ENCODE measurements at regions not wholly inside any gene's neighbourhood (a gene's known extent, or its start where the extent isn't known, plus 50 kb on each side); places are given as distances from the start of the nearest gene placed in this dataset.

DNA sequence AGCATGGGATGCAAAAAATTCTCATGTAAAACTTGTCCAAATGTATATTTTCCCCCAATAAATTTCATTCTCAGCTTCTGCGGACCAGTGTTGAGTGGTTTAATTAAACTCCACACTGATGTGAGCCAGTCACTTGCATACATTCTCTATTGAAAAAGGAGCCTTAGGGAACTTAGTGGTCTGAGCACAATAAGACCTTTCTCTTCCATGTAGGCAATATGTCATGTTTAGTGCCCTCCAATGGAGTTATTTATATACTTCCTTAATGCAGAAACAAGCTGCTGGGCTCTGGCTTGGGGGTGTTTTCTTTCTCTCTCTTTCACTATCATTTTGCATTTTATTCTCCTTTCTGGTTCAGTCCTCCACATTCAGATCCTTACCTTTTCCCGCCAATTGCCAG lies 196.9 kb downstream of the ANAPC10 start:
- H3K4me1 ChIP-seq (ENCODE audit: control insufficient read depth, insufficient read depth, low read length) = no peaks in the 10 kb centered on the region
- no peak overlapping the region for H3K27ac ChIP-seq (ENCODE audit: insufficient read depth, low read depth, low read length, poor library complexity, severe bottlenecking)
- no peak overlapping the region for H3K4me3 ChIP-seq (ENCODE audit: insufficient read depth, low read depth, low read length)
- H3K27me3 ChIP-seq (ENCODE audit: control insufficient read depth, insufficient read depth, low read length, poor library complexity, severe bottlenecking) = no peaks in the 10 kb centered on the region
- H3K9me3 ChIP-seq (ENCODE audit: control insufficient read depth, low read length) = no peaks in the 10 kb centered on the region
- WGBS, 2 experiments = 90 to 96% methylated on average over 2 of the region's 2 CpGs
- no peaks in the 10 kb centered on the region for H3K36me3 ChIP-seq (ENCODE audit: control insufficient read depth, insufficient read depth, low read length)

DNA sequence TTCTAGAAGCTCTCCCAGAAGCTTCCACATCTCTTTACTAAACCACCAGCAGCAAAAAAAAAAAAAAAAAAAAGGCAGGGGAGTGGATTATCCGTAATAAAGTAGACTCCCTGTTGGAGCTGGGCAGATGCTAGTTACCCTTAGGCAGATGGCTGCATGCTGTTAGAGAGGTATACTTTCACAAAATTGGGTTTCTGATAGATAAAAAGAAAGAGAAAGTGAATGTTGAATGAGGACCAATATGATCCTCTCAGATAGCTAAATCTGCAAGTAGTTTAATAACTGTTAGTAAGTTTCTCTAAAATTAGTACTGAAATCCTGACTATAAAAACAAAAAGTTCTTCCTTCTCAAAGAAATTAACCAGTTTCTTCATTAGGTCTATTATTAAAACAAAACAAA lies 195.4 kb downstream of the ANAPC10 start:
- no peak overlapping the region for H3K4me3 ChIP-seq (ENCODE audit: insufficient read depth, low read depth, low read length)
- H3K36me3 ChIP-seq (ENCODE audit: control insufficient read depth, insufficient read depth, low read length) = no peaks in the 10 kb centered on the region
- no peak overlapping the region for H3K27ac ChIP-seq (ENCODE audit: insufficient read depth, low read depth, low read length, poor library complexity, severe bottlenecking)
- H3K4me1 ChIP-seq (ENCODE audit: control insufficient read depth, insufficient read depth, low read length) = no peaks in the 10 kb centered on the region
- no peaks in the 10 kb centered on the region for H3K27me3 ChIP-seq (ENCODE audit: control insufficient read depth, insufficient read depth, low read length, poor library complexity, severe bottlenecking)
- H3K9me3 ChIP-seq (ENCODE audit: control insufficient read depth, low read length) = no peaks in the 10 kb centered on the region
- whole genome bisulfite sequencing, 2 experiments = 79 to 87% methylated on average over 1 of the region's 1 CpG

DNA sequence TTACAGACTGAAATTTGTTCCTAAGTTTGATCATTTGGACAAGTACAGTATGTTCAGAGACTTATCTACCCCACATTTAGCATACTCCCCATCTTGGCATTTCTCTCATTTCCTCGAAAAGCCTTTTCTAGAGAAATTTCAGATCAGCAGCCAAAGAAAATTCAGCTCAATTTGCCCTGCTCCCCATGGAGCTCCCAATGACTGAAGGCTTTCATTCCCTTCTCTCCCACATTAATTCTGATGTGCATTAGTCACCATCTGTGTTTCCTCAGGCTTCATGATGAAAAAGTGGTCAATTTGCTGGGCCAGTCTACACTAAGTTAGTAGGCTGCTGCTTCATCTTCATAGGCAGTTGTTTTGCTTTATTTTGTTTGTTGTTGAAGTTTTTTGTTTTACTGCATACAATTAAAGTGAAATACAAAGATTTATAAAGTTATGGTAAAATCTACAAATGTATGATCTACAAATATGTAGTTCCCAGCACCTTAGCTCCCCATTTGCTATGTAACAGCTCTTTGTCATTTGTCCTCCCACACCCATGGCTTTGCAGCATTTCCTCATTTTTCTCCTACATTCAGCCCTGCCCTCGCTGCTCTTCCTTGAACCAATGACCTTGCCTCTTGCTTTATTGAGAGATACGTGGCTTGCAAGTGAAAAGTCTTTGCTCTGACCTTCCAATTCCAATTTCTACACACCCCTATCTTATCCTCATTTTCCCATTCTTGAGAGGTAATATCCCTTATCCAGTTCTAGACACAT lies 193.9 kb downstream of the ANAPC10 start:
- H3K4me3 ChIP-seq (ENCODE audit: insufficient read depth, low read depth, low read length) = no peak overlapping the region
- H3K36me3 ChIP-seq (ENCODE audit: control insufficient read depth, insufficient read depth, low read length) = no peaks in the 10 kb centered on the region
- no peak overlapping the region for H3K27ac ChIP-seq (ENCODE audit: insufficient read depth, low read depth, low read length, poor library complexity, severe bottlenecking)
- WGBS, 2 experiments = 89 to 92% methylated on average over 3 of the region's 3 CpGs
- H3K9me3 ChIP-seq (ENCODE audit: control insufficient read depth, low read length) = no peaks in the 10 kb centered on the region
- H3K4me1 ChIP-seq (ENCODE audit: control insufficient read depth, insufficient read depth, low read length) = no peaks in the 10 kb centered on the region
- H3K27me3 ChIP-seq (ENCODE audit: control insufficient read depth, insufficient read depth, low read length, poor library complexity, severe bottlenecking) = no peaks in the 10 kb centered on the region

DNA sequence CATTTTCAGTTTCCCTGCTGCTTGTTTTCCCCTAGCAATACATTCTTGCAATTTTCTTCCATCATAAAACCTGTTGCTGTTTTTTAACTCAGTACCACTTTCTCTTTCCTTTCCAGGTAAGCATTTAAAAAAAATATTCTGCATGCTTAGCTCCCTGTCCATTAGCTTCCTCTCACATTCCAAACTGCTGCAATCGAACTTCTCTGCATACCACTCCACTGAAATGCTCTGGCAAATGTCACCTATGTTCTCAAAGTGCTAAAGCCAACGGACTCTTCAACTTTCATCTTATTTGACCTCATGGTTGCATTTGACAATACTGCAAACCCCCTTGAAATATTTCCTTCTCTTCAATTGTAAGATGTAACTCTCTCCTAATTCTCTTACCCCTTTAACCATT lies 192.7 kb downstream of the ANAPC10 start:
- no peaks in the 10 kb centered on the region for H3K9me3 ChIP-seq (ENCODE audit: control insufficient read depth, low read length)
- 86 to 91% methylated on average over 2 of the region's 2 CpGs for WGBS, 2 experiments

DNA sequence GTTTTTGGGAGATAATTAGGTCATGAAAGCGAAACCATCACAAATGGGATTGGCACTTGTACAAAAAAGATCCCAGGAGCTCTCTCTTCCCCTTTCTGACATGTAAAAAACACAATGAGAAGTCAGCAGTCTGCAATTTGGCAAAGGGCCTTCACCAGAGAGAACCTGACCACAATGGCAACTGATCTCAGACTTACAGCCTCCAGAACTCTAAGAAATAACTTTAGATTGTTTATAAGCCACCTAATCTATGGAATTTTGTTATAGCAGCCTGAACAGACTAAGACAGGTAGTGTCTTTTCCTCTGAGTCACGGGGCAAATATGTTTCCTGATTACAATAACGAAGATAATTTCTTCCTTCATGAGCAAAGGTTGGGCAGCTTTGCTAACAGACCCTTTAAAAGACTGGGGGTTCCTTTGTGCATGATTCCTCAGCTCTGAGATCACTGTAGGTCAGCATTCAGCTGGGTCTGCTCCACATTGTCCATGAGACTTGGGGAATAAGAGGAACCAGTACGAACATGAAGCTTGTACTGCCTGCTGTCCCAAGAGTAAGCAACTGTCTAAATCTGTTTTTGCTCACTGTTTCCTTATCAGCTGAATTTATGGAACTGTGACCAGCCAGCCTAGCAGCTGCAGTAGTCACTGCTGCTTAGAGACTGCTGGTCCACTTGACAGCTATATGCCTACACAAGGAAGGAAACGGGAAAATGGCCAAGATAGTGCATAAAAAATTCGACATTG lies 191.6 kb downstream of the ANAPC10 start:
- Histone ChIP-seq H3K4me1 (ENCODE audit: control insufficient read depth, insufficient read depth, low read length) (no peaks in the 10 kb centered on the region), H3K9me3 (ENCODE audit: control insufficient read depth, low read length) (no peaks in the 10 kb centered on the region), H3K36me3 (ENCODE audit: control insufficient read depth, insufficient read depth, low read length) (no peaks in the 10 kb centered on the region), H3K27ac (ENCODE audit: insufficient read depth, low read depth, low read length, poor library complexity, severe bottlenecking) (no peak overlapping the region), H3K4me3 (ENCODE audit: insufficient read depth, low read depth, low read length) (no peak overlapping the region), H3K27me3 (ENCODE audit: control insufficient read depth, insufficient read depth, low read length, poor library complexity, severe bottlenecking) (no peaks in the 10 kb centered on the region)
- 90 to 91% methylated on average over 6 of the region's 6 CpGs for WGBS, 2 experiments

More for the DNA sequence above, 192.7 kb downstream of the ANAPC10 start:
- Histone ChIP-seq H3K36me3 (ENCODE audit: control insufficient read depth, insufficient read depth, low read length) (no peaks in the 10 kb centered on the region), H3K27me3 (ENCODE audit: control insufficient read depth, insufficient read depth, low read length, poor library complexity, severe bottlenecking) (no peaks in the 10 kb centered on the region), H3K27ac (ENCODE audit: insufficient read depth, low read depth, low read length, poor library complexity, severe bottlenecking) (no peak overlapping the region), H3K4me1 (ENCODE audit: control insufficient read depth, insufficient read depth, low read length) (no peaks in the 10 kb centered on the region), H3K4me3 (ENCODE audit: insufficient read depth, low read depth, low read length) (no peak overlapping the region)

DNA sequence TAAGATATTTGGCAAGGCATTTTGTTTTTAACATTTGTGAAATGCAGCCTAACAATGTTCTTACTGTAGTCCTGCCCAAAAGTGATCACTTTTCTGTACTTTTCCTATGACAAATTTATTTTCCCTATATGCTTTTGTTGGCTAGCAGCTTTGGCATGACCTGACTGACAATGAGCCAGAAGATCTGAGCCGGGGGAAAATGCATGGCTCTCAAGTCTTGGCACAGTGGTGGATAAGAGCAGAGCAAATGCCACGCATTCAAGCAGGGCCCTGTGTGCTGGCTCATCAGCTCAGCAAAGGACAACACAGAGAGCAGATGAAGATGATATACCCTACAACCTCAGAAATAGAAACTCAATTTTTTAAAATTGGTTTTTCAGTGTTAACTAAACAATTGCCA lies 187.3 kb downstream of the ANAPC10 start:
- no peaks in the 10 kb centered on the region for H3K27me3 ChIP-seq (ENCODE audit: control insufficient read depth, insufficient read depth, low read length, poor library complexity, severe bottlenecking)
- H3K27ac ChIP-seq (ENCODE audit: insufficient read depth, low read depth, low read length, poor library complexity, severe bottlenecking) = no peak overlapping the region
- no peaks in the 10 kb centered on the region for H3K4me1 ChIP-seq (ENCODE audit: control insufficient read depth, insufficient read depth, low read length)
- no peak overlapping the region for H3K4me3 ChIP-seq (ENCODE audit: insufficient read depth, low read depth, low read length)
- 93 to 94% methylated on average over 2 of the region's 2 CpGs for WGBS, 2 experiments
- H3K36me3 ChIP-seq (ENCODE audit: control insufficient read depth, insufficient read depth, low read length) = no peaks in the 10 kb centered on the region
- H3K9me3 ChIP-seq (ENCODE audit: control insufficient read depth, low read length) = no peaks in the 10 kb centered on the region
